MM.1S (cell line): ENCODE measurements at regions not wholly inside any gene's neighbourhood (a gene's known extent, or its start where the extent isn't known, plus 50 kb on each side); places are given as distances from the start of the nearest gene placed in this dataset.

Experiments used
- DNase-seq: peaks from one replicate; pipeline ENCODE4 v3.0.0-alpha.2; 2015
- H2AFZ ChIP-seq: fragments of 300-600 bp; sonication (generic); 2 replicates; pipeline ENCODE4 v1.6.0; 2016; ENCODE audit warnings: antibody characterized with exemption, low read length
- H3F3A ChIP-seq: fragments of 300-600 bp; sonication (generic); 2 replicates; pipeline ENCODE4 v1.6.1; 2016; ENCODE audit warnings: mild to moderate bottlenecking, antibody characterized with exemption, low read length, moderate library complexity, mixed read lengths; ENCODE audit not compliant: insufficient read depth
- H3K27ac ChIP-seq: fragments of 300-600 bp; sonication (generic); 2 replicates; pipeline ENCODE4 v1.5.1; 2016; ENCODE audit warnings: mild to moderate bottlenecking, low read length
- H3K27me3 ChIP-seq: fragments of 300-600 bp; sonication (generic); replicated peaks from 2 replicates; pipeline ENCODE4 v1.6.0; 2016; ENCODE audit warnings: low read length; ENCODE audit not compliant: insufficient read depth
- H3K36me3 ChIP-seq: fragments of 300-600 bp; sonication (generic); replicated peaks from 2 replicates; pipeline ENCODE4 v1.6.1; 2016; ENCODE audit warnings: mild to moderate bottlenecking, low read length, mixed read lengths; ENCODE audit not compliant: insufficient read depth
- H3K4me1 ChIP-seq: fragments of 300-600 bp; sonication (generic); 2 replicates; pipeline ENCODE4 v1.6.1; 2016; ENCODE audit warnings: low read length, mixed read lengths
- H3K4me2 ChIP-seq: fragments of 300-600 bp; sonication (generic); 2 replicates; pipeline ENCODE4 v1.6.0; 2016; ENCODE audit warnings: low read depth, low read length
- H3K4me3 ChIP-seq: fragments of 300-600 bp; sonication (generic); 2 replicates; pipeline ENCODE4 v1.5.1; 2016; ENCODE audit warnings: low read length, mixed read lengths
- H3K79me2 ChIP-seq: fragments of 300-600 bp; sonication (generic); 2 replicates; pipeline ENCODE4 v1.6.1; 2016; ENCODE audit warnings: mixed run types, low read length, mixed read lengths
- H3K9ac ChIP-seq: fragments of 300-600 bp; sonication (generic); 2 replicates; pipeline ENCODE4 v1.6.1; 2016; ENCODE audit warnings: low read length, mixed read lengths
- H3K9me2 ChIP-seq: fragments of 300-600 bp; sonication (generic); replicated peaks from 2 replicates; pipeline ENCODE4 v1.6.1; 2016; ENCODE audit warnings: mild to moderate bottlenecking, low read length, mixed read lengths; ENCODE audit not compliant: insufficient read depth
- H3K9me3 ChIP-seq: fragments of 300-600 bp; sonication (generic); replicated peaks from 2 replicates; pipeline ENCODE4 v1.6.1; 2016; ENCODE audit warnings: mild to moderate bottlenecking, low read length, mixed read lengths; ENCODE audit not compliant: insufficient read depth
- H4K20me1 ChIP-seq: fragments of 300-600 bp; sonication (generic); 2 replicates; pipeline ENCODE4 v1.6.1; 2016; ENCODE audit warnings: mild to moderate bottlenecking, low read length, moderate library complexity, mixed read lengths; ENCODE audit not compliant: insufficient read depth
- EZH2 ChIP-seq: fragments of 300-600 bp; sonication (generic); optimal IDR thresholded peaks from 2 replicates; pipeline ENCODE3; 2017; ENCODE audit warnings: low read depth, mild to moderate bottlenecking, antibody characterized with exemption, low read length, mixed read lengths
- EZH2phosphoT487 ChIP-seq: fragments of 300-600 bp; sonication (generic); IDR thresholded peaks from 2 replicates; pipeline ENCODE4 v1.6.1; 2018; ENCODE audit warnings: antibody characterized with exemption, low read length
- TF ChIP-seq, protein P1 (sequence below): fragments of 300-600 bp; sonication (generic); IDR thresholded peaks from 2 replicates; pipeline ENCODE4 v1.5.1; 2016; ENCODE audit warnings: antibody characterized with exemption, low read length, mixed read lengths

DNA sequence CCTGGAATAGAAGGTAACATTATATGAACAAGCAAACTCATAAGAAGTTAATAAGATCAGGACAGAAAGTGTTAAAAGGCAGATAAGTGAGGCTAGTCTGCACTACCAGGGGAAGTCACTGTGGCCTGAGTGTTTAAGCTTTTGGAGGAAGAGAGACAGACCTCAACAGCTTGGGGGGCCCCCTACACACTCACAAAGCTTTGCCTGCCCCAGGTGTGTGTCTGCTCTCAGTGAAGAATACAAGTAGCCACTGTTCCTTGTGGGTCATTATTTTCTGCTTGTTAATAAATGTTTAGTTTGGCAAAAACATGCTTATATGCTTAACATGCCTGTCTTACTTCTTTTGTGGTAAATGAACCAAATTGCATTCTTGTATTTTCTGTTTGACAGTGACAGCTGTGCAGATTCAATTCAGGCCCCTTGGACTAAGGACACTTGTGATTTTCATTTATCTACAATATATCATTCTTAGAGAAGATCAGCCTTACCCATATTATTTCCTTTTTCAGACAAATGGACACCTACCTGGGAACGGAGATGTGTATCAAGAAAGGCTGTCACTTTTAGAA is 50.7 kb upstream of the C12orf71 start:
- Histone ChIP-seq H3K4me3 (no peak overlapping the region), H3K36me3 (no peaks in the 10 kb centered on the region), H3K79me2 (no peaks in the 10 kb centered on the region), H2AFZ (no peak overlapping the region), H3K4me2 (no peak overlapping the region), H4K20me1 (no peaks in the 10 kb centered on the region), H3K9me3 (no peaks in the 10 kb centered on the region), H3K27ac (no peak overlapping the region), H3F3A (no peaks in the 10 kb centered on the region), H3K9ac (no peak overlapping the region), H3K9me2 (no peaks in the 10 kb centered on the region), H3K4me1 (0 out of 2 replicates have a peak, but pooled peaks cover 4% of the 10 kb centered on the region), H3K27me3 (no peaks in the 10 kb centered on the region)
- no peak for DNase-seq
- TF ChIP-seq EZH2phosphoT487, result no peak
- TF ChIP-seq EZH2, result no peak
- TF ChIP-seq, protein P1, sequence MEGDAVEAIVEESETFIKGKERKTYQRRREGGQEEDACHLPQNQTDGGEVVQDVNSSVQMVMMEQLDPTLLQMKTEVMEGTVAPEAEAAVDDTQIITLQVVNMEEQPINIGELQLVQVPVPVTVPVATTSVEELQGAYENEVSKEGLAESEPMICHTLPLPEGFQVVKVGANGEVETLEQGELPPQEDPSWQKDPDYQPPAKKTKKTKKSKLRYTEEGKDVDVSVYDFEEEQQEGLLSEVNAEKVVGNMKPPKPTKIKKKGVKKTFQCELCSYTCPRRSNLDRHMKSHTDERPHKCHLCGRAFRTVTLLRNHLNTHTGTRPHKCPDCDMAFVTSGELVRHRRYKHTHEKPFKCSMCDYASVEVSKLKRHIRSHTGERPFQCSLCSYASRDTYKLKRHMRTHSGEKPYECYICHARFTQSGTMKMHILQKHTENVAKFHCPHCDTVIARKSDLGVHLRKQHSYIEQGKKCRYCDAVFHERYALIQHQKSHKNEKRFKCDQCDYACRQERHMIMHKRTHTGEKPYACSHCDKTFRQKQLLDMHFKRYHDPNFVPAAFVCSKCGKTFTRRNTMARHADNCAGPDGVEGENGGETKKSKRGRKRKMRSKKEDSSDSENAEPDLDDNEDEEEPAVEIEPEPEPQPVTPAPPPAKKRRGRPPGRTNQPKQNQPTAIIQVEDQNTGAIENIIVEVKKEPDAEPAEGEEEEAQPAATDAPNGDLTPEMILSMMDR, result no peak

DNA sequence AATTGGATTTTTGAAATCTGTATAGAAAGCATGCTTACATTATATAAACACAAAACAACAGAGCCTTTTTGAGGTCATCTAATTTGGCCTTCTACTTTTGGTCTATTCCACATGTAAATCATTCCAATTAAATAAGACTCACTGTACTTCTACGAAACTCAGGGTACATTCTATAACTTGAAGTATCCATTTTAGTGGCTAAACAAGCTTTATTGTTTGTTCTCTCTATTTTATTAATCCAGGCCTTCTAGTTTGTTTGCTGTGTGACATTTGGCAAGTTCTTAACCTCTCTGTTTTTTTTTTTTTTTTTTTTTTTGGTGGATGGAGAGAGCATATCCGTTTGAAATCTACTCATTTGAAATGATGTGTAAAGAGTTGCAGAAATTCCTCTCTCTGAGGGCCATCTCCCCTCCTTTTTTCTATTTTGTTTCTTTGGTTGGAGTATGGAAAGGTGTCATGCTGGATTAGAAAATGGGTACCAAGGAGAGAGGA is 58.1 kb upstream of the C12orf71 start:
- no peak overlapping the region for H2AFZ ChIP-seq
- no peak for DNase-seq
- no peaks in the 10 kb centered on the region for H4K20me1 ChIP-seq
- no peak overlapping the region for H3K9ac ChIP-seq
- peaks cover 18% of the 10 kb centered on the region for H3K4me1 ChIP-seq
- no peak overlapping the region for H3K27ac ChIP-seq
- H3K4me2 ChIP-seq, result no peak overlapping the region
- no peaks in the 10 kb centered on the region for H3K9me2 ChIP-seq
- TF ChIP-seq EZH2, result no peak
- TF ChIP-seq, protein P1, result no peak
- TF ChIP-seq EZH2phosphoT487, result no peak
- H3K27me3 ChIP-seq, result no peaks in the 10 kb centered on the region
- H3K9me3 ChIP-seq, result no peaks in the 10 kb centered on the region
- H3K36me3 ChIP-seq, result no peaks in the 10 kb centered on the region
- no peaks in the 10 kb centered on the region for H3K79me2 ChIP-seq
- no peak overlapping the region for H3K4me3 ChIP-seq
- peaks cover 18% of the 10 kb centered on the region for H3F3A ChIP-seq

GRCh38 chr12:27142101-27142721 is 59.8 kb upstream of the C12orf71 start:
- Histone ChIP-seq H3K27me3 (no peaks in the 10 kb centered on the region), H3K4me3 (no peak overlapping the region), H3K79me2 (no peaks in the 10 kb centered on the region), H3K9me2 (no peaks in the 10 kb centered on the region), H4K20me1 (no peaks in the 10 kb centered on the region), H3K9ac (no peak overlapping the region), H3K4me2 (no peak overlapping the region), H2AFZ (no peak overlapping the region), H3K27ac (no peak overlapping the region), H3K36me3 (no peaks in the 10 kb centered on the region), H3K9me3 (no peaks in the 10 kb centered on the region), H3F3A (peaks cover 27% of the 10 kb centered on the region), H3K4me1 (peaks cover 30% of the 10 kb centered on the region)
- peak; percentile 58 for DNase-seq
- TF ChIP-seq, protein P1, result peak; percentile 85
- no peak for TF ChIP-seq EZH2phosphoT487
- no peak for TF ChIP-seq EZH2
